Liver (tissue), 8 donors: ENCODE measurements at regions not wholly inside any gene's neighbourhood (a gene's known extent, or its start where the extent isn't known, plus 50 kb on each side); places are given as distances from the start of the nearest gene placed in this dataset.

Source experiments
- DNase-seq: peaks from one replicate; pipeline ENCODE4 v3.0.0-alpha.2; 2017; ENCODE audit warnings: low spot score
- H3K27ac ChIP-seq, 2 donors: one replicate each; pipeline ENCODE4 v1.7.0; 2013; ENCODE audit warnings: inconsistent platforms in 2 of 2, low read length in 2 of 2, control low read depth in 1 of 2, low read depth in 1 of 2, mild to moderate bottlenecking in 1 of 2
- H3K27me3 ChIP-seq, 4 donors: one replicate each; pipeline versions ENCODE4 v1.6.1 to v1.7.0; 2013; ENCODE audit warnings: low read length in 3 of 4, inconsistent platforms in 1 of 4, mild to moderate bottlenecking in 1 of 4, moderate library complexity in 1 of 4; ENCODE audit not compliant: control insufficient read depth in 4 of 4, insufficient read depth in 4 of 4
- H3K36me3 ChIP-seq, 4 donors: one replicate each; pipeline versions ENCODE4 v1.6.1 to v1.7.0; 2013; ENCODE audit warnings: low read length in 3 of 4, mild to moderate bottlenecking in 3 of 4, low read depth in 1 of 4, moderate library complexity in 1 of 4; ENCODE audit not compliant: control insufficient read depth in 4 of 4, insufficient read depth in 3 of 4
- H3K4me1 ChIP-seq, 4 donors: one replicate each; pipeline versions ENCODE4 v1.6.1 to v1.7.0; 2013; ENCODE audit warnings: low read length in 3 of 4, mild to moderate bottlenecking in 3 of 4, moderate library complexity in 1 of 4; ENCODE audit not compliant: control insufficient read depth in 4 of 4, insufficient read depth in 4 of 4
- H3K4me3 ChIP-seq, 3 donors: one replicate each; pipeline versions ENCODE4 v1.6.1 to v1.7.0; 2013; ENCODE audit warnings: low read length in 3 of 3, control low read depth in 1 of 3, low read depth in 1 of 3, mild to moderate bottlenecking in 1 of 3
- H3K9ac ChIP-seq, 2 donors: one replicate each; pipeline ENCODE4 v1.7.0; 2013; ENCODE audit warnings: low read length in 2 of 2, mild to moderate bottlenecking in 2 of 2, moderate library complexity in 2 of 2, control low read depth in 1 of 2, low read depth in 1 of 2
- H3K9me3 ChIP-seq, 4 donors: one replicate each; pipeline versions ENCODE4 v1.6.1 to v1.7.0; 2013; ENCODE audit warnings: low read length in 3 of 4; ENCODE audit not compliant: control insufficient read depth in 4 of 4
- EGR1 ChIP-seq, 2 donors: IDR thresholded peaks; 2 replicates each; pipeline ENCODE4 v1.6.1; 2016 to 2018; ENCODE audit warnings: antibody characterized with exemption in 2 of 2, low read depth in 2 of 2
- FOXA1 ChIP-seq: IDR thresholded peaks from 2 replicates; pipeline ENCODE4 v1.6.1; 2016; ENCODE audit warnings: antibody characterized with exemption
- GABPA ChIP-seq, 2 donors: IDR thresholded peaks in 1 of 2; conservative IDR thresholded peaks in 1 of 2; 2 replicates each; pipeline ENCODE4 v1.6.1; 2016; ENCODE audit warnings: antibody characterized with exemption in 2 of 2, mild to moderate bottlenecking in 1 of 2, moderate library complexity in 1 of 2
- HNF4A ChIP-seq, 2 donors: conservative IDR thresholded peaks; 2 replicates each; pipeline ENCODE4 v1.6.1; 2016; ENCODE audit warnings: antibody characterized with exemption in 2 of 2, mild to moderate bottlenecking in 2 of 2
- JUND ChIP-seq, 2 donors: IDR thresholded peaks; 2 replicates each; pipeline ENCODE4 v1.6.1; 2016; ENCODE audit warnings: antibody characterized with exemption in 2 of 2
- NR2F2 ChIP-seq: IDR thresholded peaks from 2 replicates; pipeline ENCODE4 v1.6.1; 2016; ENCODE audit warnings: antibody characterized with exemption
- RAD21 ChIP-seq, 2 donors: IDR thresholded peaks; 2 replicates each; pipeline ENCODE4 v1.6.1; 2016; ENCODE audit warnings: antibody characterized with exemption in 2 of 2, mild to moderate bottlenecking in 2 of 2
- RXRA ChIP-seq, 2 donors: IDR thresholded peaks; 2 replicates each; pipeline ENCODE4 v1.6.1; 2017 to 2018; ENCODE audit warnings: antibody characterized with exemption in 2 of 2, mild to moderate bottlenecking in 1 of 2
- SP1 ChIP-seq: IDR thresholded peaks from 2 replicates; pipeline ENCODE4 v1.6.1; 2018; ENCODE audit warnings: antibody characterized with exemption, mild to moderate bottlenecking
- TAF1 ChIP-seq: conservative IDR thresholded peaks from 2 replicates; pipeline ENCODE4 v1.6.1; 2016; ENCODE audit warnings: antibody characterized with exemption, mild to moderate bottlenecking
- YY1 ChIP-seq: IDR thresholded peaks from 2 replicates; pipeline ENCODE4 v1.6.1; 2016; ENCODE audit warnings: antibody characterized with exemption, mild to moderate bottlenecking
- WGBS: extraction: QIAGEN DNeasy Blood & Tissue Kit; methylation state at CpG from one replicate; pipeline ENCODE4 v1.1.7; 2013; 5-methylcytosine and 5-hydroxymethylcytosine counted together
- TF ChIP-seq, protein P1 (sequence below): fragments of 150-350 bp; IDR thresholded peaks from 2 replicates; pipeline ENCODE4 v1.5.1; 2017; ENCODE audit warnings: improper control_type of control experiment, low read depth, low read length; ENCODE audit not compliant: missing input control
- TF ChIP-seq, protein P2 (sequence below): IDR thresholded peaks from 2 replicates; pipeline ENCODE4 v1.6.1; 2016; ENCODE audit warnings: antibody characterized with exemption
- TF ChIP-seq, protein P3 (sequence below): IDR thresholded peaks from 2 replicates; pipeline ENCODE4 v1.6.1; 2016; ENCODE audit warnings: antibody characterized with exemption
- TF ChIP-seq, protein P4 (sequence below): IDR thresholded peaks from 2 replicates; pipeline ENCODE4 v1.6.1; 2016; ENCODE audit warnings: antibody characterized with exemption
- TF ChIP-seq, protein P5 (sequence below): IDR thresholded peaks from 2 replicates; pipeline ENCODE4 v1.6.1; 2016; ENCODE audit warnings: antibody characterized with exemption, mild to moderate bottlenecking
- donor health status: healthy.
- donor health status: healthy.
- donor health status: healthy.
- donor health status: healthy.
- donor health status: healthy.

DNA sequence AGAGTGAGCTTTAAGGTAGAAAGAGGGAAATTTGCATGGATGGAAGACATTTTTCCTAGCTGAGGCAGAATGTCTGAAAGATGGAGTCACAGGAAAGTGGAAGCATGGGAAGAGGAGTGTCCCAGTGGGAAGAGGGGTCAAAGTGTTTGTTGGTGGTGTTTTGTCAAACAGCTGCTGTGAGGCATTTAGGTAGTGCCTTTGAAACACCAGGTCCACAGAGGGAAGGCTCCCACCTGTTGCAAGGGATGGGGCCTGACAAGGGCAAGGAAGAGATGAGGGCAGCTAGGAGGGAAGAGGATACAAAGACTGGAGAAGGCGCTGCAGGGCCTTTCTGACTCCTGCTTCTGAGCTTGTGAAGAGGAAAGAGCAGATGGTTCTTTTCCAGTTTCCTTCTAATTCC is 91.8 kb upstream of the CISTR start:
- no peak for TF ChIP-seq RAD21 (IDR thresholded peaks at IDR 0.05)
- TF ChIP-seq, protein P1, sequence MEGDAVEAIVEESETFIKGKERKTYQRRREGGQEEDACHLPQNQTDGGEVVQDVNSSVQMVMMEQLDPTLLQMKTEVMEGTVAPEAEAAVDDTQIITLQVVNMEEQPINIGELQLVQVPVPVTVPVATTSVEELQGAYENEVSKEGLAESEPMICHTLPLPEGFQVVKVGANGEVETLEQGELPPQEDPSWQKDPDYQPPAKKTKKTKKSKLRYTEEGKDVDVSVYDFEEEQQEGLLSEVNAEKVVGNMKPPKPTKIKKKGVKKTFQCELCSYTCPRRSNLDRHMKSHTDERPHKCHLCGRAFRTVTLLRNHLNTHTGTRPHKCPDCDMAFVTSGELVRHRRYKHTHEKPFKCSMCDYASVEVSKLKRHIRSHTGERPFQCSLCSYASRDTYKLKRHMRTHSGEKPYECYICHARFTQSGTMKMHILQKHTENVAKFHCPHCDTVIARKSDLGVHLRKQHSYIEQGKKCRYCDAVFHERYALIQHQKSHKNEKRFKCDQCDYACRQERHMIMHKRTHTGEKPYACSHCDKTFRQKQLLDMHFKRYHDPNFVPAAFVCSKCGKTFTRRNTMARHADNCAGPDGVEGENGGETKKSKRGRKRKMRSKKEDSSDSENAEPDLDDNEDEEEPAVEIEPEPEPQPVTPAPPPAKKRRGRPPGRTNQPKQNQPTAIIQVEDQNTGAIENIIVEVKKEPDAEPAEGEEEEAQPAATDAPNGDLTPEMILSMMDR: no peak
- TF ChIP-seq, protein P2, sequence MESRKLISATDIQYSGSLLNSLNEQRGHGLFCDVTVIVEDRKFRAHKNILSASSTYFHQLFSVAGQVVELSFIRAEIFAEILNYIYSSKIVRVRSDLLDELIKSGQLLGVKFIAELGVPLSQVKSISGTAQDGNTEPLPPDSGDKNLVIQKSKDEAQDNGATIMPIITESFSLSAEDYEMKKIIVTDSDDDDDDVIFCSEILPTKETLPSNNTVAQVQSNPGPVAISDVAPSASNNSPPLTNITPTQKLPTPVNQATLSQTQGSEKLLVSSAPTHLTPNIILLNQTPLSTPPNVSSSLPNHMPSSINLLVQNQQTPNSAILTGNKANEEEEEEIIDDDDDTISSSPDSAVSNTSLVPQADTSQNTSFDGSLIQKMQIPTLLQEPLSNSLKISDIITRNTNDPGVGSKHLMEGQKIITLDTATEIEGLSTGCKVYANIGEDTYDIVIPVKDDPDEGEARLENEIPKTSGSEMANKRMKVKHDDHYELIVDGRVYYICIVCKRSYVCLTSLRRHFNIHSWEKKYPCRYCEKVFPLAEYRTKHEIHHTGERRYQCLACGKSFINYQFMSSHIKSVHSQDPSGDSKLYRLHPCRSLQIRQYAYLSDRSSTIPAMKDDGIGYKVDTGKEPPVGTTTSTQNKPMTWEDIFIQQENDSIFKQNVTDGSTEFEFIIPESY: no peak
- TF ChIP-seq, protein P3, sequence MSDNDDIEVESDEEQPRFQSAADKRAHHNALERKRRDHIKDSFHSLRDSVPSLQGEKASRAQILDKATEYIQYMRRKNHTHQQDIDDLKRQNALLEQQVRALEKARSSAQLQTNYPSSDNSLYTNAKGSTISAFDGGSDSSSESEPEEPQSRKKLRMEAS: no peak
- TF ChIP-seq GABPA (IDR thresholded peaks at IDR 0.05 in 1 of 2, conservative IDR thresholded peaks at IDR 0.05 in 1 of 2): no peak
- TF ChIP-seq, protein P4, sequence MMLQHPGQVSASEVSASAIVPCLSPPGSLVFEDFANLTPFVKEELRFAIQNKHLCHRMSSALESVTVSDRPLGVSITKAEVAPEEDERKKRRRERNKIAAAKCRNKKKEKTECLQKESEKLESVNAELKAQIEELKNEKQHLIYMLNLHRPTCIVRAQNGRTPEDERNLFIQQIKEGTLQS: no peak
- no peak for TF ChIP-seq NR2F2
- H3K9ac ChIP-seq: no peak overlapping the region
- H3K27ac ChIP-seq: no peak overlapping the region
- H3K4me3 ChIP-seq: no peak overlapping the region
- peaks cover 0 to 3% (median 0%) of the 10 kb centered on the region in 4 donors for H3K27me3 ChIP-seq
- DNase-seq: no peak
- no peaks in the 10 kb centered on the region for H3K9me3 ChIP-seq
- WGBS: 78% methylated on average over 1 of the region's 1 CpG
- H3K4me1 ChIP-seq: no peaks in the 10 kb centered on the region
- no peaks in the 10 kb centered on the region for H3K36me3 ChIP-seq

DNA sequence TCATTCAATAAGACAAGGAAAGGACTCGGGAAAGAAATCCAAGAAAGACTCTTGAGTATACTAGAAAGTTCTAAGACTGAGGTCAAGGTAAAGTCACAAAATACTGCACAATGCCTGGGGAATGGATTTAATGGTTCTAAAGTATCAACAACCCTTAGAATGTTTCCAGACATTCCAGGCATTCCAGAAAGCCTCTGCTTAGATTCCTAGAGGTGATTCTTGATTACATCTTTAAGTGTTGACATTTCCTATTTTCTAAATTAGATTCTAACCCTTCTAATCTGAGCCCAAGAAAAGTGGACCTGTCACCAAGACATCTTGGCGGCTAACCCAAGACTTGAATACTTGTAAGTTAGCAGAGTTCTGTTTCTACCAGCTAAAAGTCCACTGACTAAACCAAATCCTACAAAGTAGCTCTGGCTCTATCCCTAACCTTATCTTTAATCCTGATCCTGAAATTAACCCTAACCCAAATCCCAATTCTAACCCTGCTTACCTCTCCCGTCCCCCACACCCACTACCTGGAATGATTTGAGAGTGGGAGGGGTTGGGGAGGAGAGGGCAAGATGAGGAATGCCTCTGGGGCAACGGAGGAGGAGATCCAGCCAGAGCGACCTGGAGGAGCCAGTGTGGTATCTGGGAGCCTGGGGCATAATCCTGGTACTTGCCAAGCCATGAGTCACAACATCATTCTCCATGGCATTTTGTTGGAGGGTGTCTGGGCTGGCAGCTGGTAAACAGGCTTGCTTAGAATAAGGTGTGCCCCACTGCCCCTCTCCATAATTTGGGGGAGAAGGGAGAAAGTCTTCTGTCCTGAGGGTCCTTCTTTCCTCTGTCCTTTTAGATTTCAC is 93.4 kb upstream of the HOXC13 start:
- WGBS: 45% methylated on average over 5 of the region's 5 CpGs
- H3K27me3 ChIP-seq: peaks cover 0 to 3% (median 0%) of the 10 kb centered on the region in 4 donors
- H3K9ac ChIP-seq: no peak overlapping the region
- no peak for DNase-seq
- H3K4me1 ChIP-seq: no peaks in the 10 kb centered on the region
- no peak overlapping the region for H3K27ac ChIP-seq
- no peak overlapping the region for H3K4me3 ChIP-seq
- no peaks in the 10 kb centered on the region for H3K9me3 ChIP-seq
- H3K36me3 ChIP-seq: no peaks in the 10 kb centered on the region
- TF ChIP-seq, protein P1: no peak
- TF ChIP-seq TAF1 (no peak), JUND (IDR thresholded peaks at IDR 0.05) (no peak), FOXA1 (no peak), RAD21 (IDR thresholded peaks at IDR 0.05) (no peak), HNF4A (conservative IDR thresholded peaks at IDR 0.05) (no peak), GABPA (IDR thresholded peaks at IDR 0.05 in 1 of 2, conservative IDR thresholded peaks at IDR 0.05 in 1 of 2) (no peak), EGR1 (IDR thresholded peaks at IDR 0.05; ENCODE audit: low read depth in 2 of 2) (no peak), SP1 (no peak), NR2F2 (no peak), YY1 (no peak), RXRA (IDR thresholded peaks at IDR 0.05) (no peak)
- TF ChIP-seq, protein P2: no peak
- TF ChIP-seq, protein P4: no peak
- TF ChIP-seq, protein P3: no peak
- TF ChIP-seq, protein P5, sequence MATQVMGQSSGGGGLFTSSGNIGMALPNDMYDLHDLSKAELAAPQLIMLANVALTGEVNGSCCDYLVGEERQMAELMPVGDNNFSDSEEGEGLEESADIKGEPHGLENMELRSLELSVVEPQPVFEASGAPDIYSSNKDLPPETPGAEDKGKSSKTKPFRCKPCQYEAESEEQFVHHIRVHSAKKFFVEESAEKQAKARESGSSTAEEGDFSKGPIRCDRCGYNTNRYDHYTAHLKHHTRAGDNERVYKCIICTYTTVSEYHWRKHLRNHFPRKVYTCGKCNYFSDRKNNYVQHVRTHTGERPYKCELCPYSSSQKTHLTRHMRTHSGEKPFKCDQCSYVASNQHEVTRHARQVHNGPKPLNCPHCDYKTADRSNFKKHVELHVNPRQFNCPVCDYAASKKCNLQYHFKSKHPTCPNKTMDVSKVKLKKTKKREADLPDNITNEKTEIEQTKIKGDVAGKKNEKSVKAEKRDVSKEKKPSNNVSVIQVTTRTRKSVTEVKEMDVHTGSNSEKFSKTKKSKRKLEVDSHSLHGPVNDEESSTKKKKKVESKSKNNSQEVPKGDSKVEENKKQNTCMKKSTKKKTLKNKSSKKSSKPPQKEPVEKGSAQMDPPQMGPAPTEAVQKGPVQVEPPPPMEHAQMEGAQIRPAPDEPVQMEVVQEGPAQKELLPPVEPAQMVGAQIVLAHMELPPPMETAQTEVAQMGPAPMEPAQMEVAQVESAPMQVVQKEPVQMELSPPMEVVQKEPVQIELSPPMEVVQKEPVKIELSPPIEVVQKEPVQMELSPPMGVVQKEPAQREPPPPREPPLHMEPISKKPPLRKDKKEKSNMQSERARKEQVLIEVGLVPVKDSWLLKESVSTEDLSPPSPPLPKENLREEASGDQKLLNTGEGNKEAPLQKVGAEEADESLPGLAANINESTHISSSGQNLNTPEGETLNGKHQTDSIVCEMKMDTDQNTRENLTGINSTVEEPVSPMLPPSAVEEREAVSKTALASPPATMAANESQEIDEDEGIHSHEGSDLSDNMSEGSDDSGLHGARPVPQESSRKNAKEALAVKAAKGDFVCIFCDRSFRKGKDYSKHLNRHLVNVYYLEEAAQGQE: no peak
